ENCODE measurements at regions not wholly inside any gene's neighbourhood (a gene's known extent, or its start where the extent isn't known, plus 50 kb on each side); places are given as distances from the start of the nearest gene placed in this dataset.

- no peaks in the 10 kb centered on the region for H3K4me1 ChIP-seq (ENCODE audit: control insufficient read depth, insufficient read depth, low read length)
- H3K27ac ChIP-seq (ENCODE audit: low read length), result no peak overlapping the region
- TF ChIP-seq SIN3A (IDR thresholded peaks at IDR 0.05; ENCODE audit: borderline replicate concordance, insufficient read depth, low read depth, low read length) (no peak), CTCF (IDR thresholded peaks at IDR 0.05) (no peak), POLR2AphosphoS5 (IDR thresholded peaks at IDR 0.05; ENCODE audit: low read depth, low read length) (no peak), TCF7L2 (IDR thresholded peaks at IDR 0.05; ENCODE audit: low read depth, low read length) (no peak)
- TF ChIP-seq, protein P1, sequence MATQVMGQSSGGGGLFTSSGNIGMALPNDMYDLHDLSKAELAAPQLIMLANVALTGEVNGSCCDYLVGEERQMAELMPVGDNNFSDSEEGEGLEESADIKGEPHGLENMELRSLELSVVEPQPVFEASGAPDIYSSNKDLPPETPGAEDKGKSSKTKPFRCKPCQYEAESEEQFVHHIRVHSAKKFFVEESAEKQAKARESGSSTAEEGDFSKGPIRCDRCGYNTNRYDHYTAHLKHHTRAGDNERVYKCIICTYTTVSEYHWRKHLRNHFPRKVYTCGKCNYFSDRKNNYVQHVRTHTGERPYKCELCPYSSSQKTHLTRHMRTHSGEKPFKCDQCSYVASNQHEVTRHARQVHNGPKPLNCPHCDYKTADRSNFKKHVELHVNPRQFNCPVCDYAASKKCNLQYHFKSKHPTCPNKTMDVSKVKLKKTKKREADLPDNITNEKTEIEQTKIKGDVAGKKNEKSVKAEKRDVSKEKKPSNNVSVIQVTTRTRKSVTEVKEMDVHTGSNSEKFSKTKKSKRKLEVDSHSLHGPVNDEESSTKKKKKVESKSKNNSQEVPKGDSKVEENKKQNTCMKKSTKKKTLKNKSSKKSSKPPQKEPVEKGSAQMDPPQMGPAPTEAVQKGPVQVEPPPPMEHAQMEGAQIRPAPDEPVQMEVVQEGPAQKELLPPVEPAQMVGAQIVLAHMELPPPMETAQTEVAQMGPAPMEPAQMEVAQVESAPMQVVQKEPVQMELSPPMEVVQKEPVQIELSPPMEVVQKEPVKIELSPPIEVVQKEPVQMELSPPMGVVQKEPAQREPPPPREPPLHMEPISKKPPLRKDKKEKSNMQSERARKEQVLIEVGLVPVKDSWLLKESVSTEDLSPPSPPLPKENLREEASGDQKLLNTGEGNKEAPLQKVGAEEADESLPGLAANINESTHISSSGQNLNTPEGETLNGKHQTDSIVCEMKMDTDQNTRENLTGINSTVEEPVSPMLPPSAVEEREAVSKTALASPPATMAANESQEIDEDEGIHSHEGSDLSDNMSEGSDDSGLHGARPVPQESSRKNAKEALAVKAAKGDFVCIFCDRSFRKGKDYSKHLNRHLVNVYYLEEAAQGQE (IDR thresholded peaks at IDR 0.05; ENCODE audit: insufficient read depth in 1 of 2, low read depth in 2 of 2, low read length in 1 of 2), result no peak
- ChIA-PET POLR2A (no interaction called here), CTCF (no interaction called here)
- ATAC-seq (no peak), DNase-seq (ENCODE audit: low read depth, low spot score) (no peak)
- in situ Hi-C loops (cut with HindIII; ENCODE audit: low pct_unique_long_range_greater_than_20kb, low sequenced_read_pairs) (no loop called here), intact Hi-C loops (cut with micrococcal nuclease; ENCODE audit: unreplicated experiment) (no loop called here)
- no peaks in the 10 kb centered on the region for H3K9me3 ChIP-seq (ENCODE audit: control insufficient read depth, insufficient read depth, low read depth, low read length)
- no TSS peak for BruUV-seq (replicated peaks)
- H3K4me3 ChIP-seq (ENCODE audit: low read depth in 2 of 2, low read length in 2 of 2), result no peak overlapping the region
- H3K36me3 ChIP-seq (ENCODE audit: control insufficient read depth, insufficient read depth, low read length), result no peaks in the 10 kb centered on the region
- H3K27me3 ChIP-seq (ENCODE audit: control insufficient read depth, insufficient read depth, low read length), result no peaks in the 10 kb centered on the region
These were observed 257.4 kb downstream of the SQOR start for GRCh38 chr15:45892182-45892581.

GRCh38 chr15:45903283-45903682 is 268.5 kb downstream of the SQOR start:
- Histone ChIP-seq H3K9me3 (ENCODE audit: control insufficient read depth, insufficient read depth, low read depth, low read length) (peaks cover 5% of the 10 kb centered on the region; the same call in 1 of the 2 replicates), H3K27me3 (ENCODE audit: control insufficient read depth, insufficient read depth, low read length) (no peaks in the 10 kb centered on the region), H3K27ac (ENCODE audit: low read length) (no peak overlapping the region), H3K4me1 (ENCODE audit: control insufficient read depth, insufficient read depth, low read length) (no peaks in the 10 kb centered on the region), H3K4me3 (ENCODE audit: low read depth in 2 of 2, low read length in 2 of 2) (no peak overlapping the region), H3K36me3 (ENCODE audit: control insufficient read depth, insufficient read depth, low read length) (no peaks in the 10 kb centered on the region)
- in situ Hi-C loops (cut with HindIII; ENCODE audit: low pct_unique_long_range_greater_than_20kb, low sequenced_read_pairs), result no loop called here
- ChIA-PET CTCF (no interaction called here), POLR2A (no interaction called here)
- ATAC-seq, result no peak
- intact Hi-C loops (cut with micrococcal nuclease; ENCODE audit: unreplicated experiment), result no loop called here
- no peak for DNase-seq (ENCODE audit: low read depth, low spot score)
- TF ChIP-seq SIN3A (IDR thresholded peaks at IDR 0.05; ENCODE audit: borderline replicate concordance, insufficient read depth, low read depth, low read length), result no peak
- no peak for TF ChIP-seq TCF7L2 (IDR thresholded peaks at IDR 0.05; ENCODE audit: low read depth, low read length)
- TF ChIP-seq, protein P1 (IDR thresholded peaks at IDR 0.05; ENCODE audit: insufficient read depth in 1 of 2, low read depth in 2 of 2, low read length in 1 of 2), result no peak
- TF ChIP-seq CTCF (IDR thresholded peaks at IDR 0.05), result no peak
- no peak for TF ChIP-seq POLR2AphosphoS5 (IDR thresholded peaks at IDR 0.05; ENCODE audit: low read depth, low read length)
- BruUV-seq (replicated peaks), result no TSS peak
